Endothelial cell of umbilical vein (primary cell): ENCODE measurements at regions not wholly inside any gene's neighbourhood (a gene's known extent, or its start where the extent isn't known, plus 50 kb on each side); places are given as distances from the start of the nearest gene placed in this dataset.

Experiments
- BruUV-seq: library from RNA; stranded (reverse); fragments of 400-500 nt; replicated peaks from 2 replicates; lab custom pipeline; 2021; lab: Mats Ljungman, UMichigan
- CTCF ChIA-PET: fragments of 300-600, 350-600 bp; sonication (Branson Sonifier 250); formaldehyde crosslinking; loops from one replicate; lab custom pipeline; 2021; ENCODE audit warnings: antibody characterized with exemption, inconsistent platforms; lab: Charles Lee
- POLR2A ChIA-PET: fragments of 300-600, 350-600 bp; sonication (Branson Sonifier 250); formaldehyde crosslinking; loops from one replicate; lab custom pipeline; 2021; ENCODE audit warnings: antibody characterized with exemption, inconsistent platforms; lab: Charles Lee
- DNase-seq: peaks from one replicate; pipeline ENCODE4 v3.0.0-alpha.2; 2011; ENCODE audit warnings: low read depth, low spot score
- FAIRE-seq: peaks from 2 replicates; lab custom pipeline; 2011; peaks lifted over from hg19 to GRCh38; lab: Jason Lieb, UNC
- H2AFZ ChIP-seq: 2 replicates; pipeline ENCODE4 v1.6.0; 2012; ENCODE audit warnings: low read depth, low read length, control low read depth, inconsistent platforms
- H3K27ac ChIP-seq: 2 replicates; pipeline ENCODE4 v1.5.1; 2011; ENCODE audit warnings: low read depth, mild to moderate bottlenecking, control low read depth, low read length, moderate library complexity; ENCODE audit not compliant: insufficient read depth
- H3K27me3 ChIP-seq, 2 experiments: 2 replicates each; pipeline versions ENCODE4 v1.6.0 to v1.6.1; 2011; ENCODE audit warnings: low read length in 2 of 2, mixed read lengths in 1 of 2; ENCODE audit not compliant: control insufficient read depth in 2 of 2, insufficient read depth in 2 of 2
- H3K36me3 ChIP-seq, 2 experiments: 2 replicates in 1 of 2; 3 replicates in 1 of 2; pipeline ENCODE4 v1.5.1; 2011; ENCODE audit warnings: low read length in 2 of 2, mild to moderate bottlenecking in 1 of 2, moderate library complexity in 1 of 2; ENCODE audit not compliant: control insufficient read depth in 2 of 2, insufficient read depth in 2 of 2; ENCODE audit errors: extremely low read depth in 1 of 2
- H3K4me1 ChIP-seq: 3 replicates; pipeline ENCODE4 v1.5.1; 2011; ENCODE audit warnings: mild to moderate bottlenecking, low read length; ENCODE audit not compliant: control insufficient read depth, insufficient read depth; ENCODE audit errors: extremely low read depth
- H3K4me2 ChIP-seq: 2 replicates; pipeline ENCODE4 v1.6.1; 2011; ENCODE audit warnings: low read length, control low read depth, mixed read lengths; ENCODE audit not compliant: insufficient read depth
- H3K4me3 ChIP-seq, 3 experiments: fragments of 200-600 bp in 1 of 3; sonication (generic), shearing (Covaris generic) in 1 of 3; replicated peaks in 1 of 3; 2 replicates each; pipeline ENCODE4 v1.5.1; 2011 to 2016; ENCODE audit warnings: control low read depth in 3 of 3, low read length in 3 of 3, mild to moderate bottlenecking in 2 of 3, inconsistent platforms in 1 of 3, low read depth in 1 of 3, moderate library complexity in 1 of 3; ENCODE audit not compliant: insufficient read depth in 1 of 3
- H3K79me2 ChIP-seq: 2 replicates; pipeline ENCODE4 v1.6.0; 2012; ENCODE audit warnings: low read length, inconsistent platforms; ENCODE audit not compliant: control insufficient read depth, insufficient read depth
- H3K9ac ChIP-seq: replicated peaks from 2 replicates; pipeline ENCODE3; 2011; ENCODE audit warnings: low read length, control low read depth; ENCODE audit not compliant: insufficient read depth; ENCODE audit errors: extremely low read depth
- H3K9me1 ChIP-seq: replicated peaks from 3 replicates; pipeline ENCODE4 v1.6.0; 2011; ENCODE audit warnings: mild to moderate bottlenecking, low read length; ENCODE audit not compliant: control insufficient read depth, insufficient read depth; ENCODE audit errors: extremely low read depth
- H3K9me3 ChIP-seq: replicated peaks from 2 replicates; pipeline ENCODE4 v1.5.1; 2012; ENCODE audit warnings: low read length, inconsistent platforms; ENCODE audit not compliant: control insufficient read depth, insufficient read depth
- H4K20me1 ChIP-seq: replicated peaks from 2 replicates; pipeline ENCODE3; 2011; ENCODE audit warnings: mild to moderate bottlenecking, low read length; ENCODE audit not compliant: control insufficient read depth, insufficient read depth; ENCODE audit errors: extremely low read depth
- EZH2 ChIP-seq: IDR thresholded peaks from 2 replicates; pipeline ENCODE4 v1.6.1; 2012; ENCODE audit warnings: borderline replicate concordance, low read depth, mild to moderate bottlenecking, moderate library complexity, low read length, inconsistent platforms; ENCODE audit not compliant: severe bottlenecking
- FOS ChIP-seq: IDR thresholded peaks from 2 replicates; pipeline ENCODE4 v1.6.1; 2011; ENCODE audit warnings: mild to moderate bottlenecking, low read length, moderate library complexity, borderline replicate concordance; ENCODE audit not compliant: insufficient read depth
- GATA2 ChIP-seq: IDR thresholded peaks from 2 replicates; pipeline ENCODE4 v1.7.0; 2011; ENCODE audit warnings: low read depth, mild to moderate bottlenecking, moderate library complexity, mixed read lengths, low read length; ENCODE audit not compliant: insufficient read length, insufficient read depth
- JUN ChIP-seq: IDR thresholded peaks from 2 replicates; pipeline ENCODE4 v1.6.1; 2011; ENCODE audit warnings: borderline replicate concordance, low read depth; ENCODE audit not compliant: insufficient read length, insufficient read depth
- MYC ChIP-seq: IDR thresholded peaks from one replicate; pipeline ENCODE4 v1.6.1; 2011; ENCODE audit warnings: mild to moderate bottlenecking, low read depth, low read length
- POLR2A ChIP-seq: IDR thresholded peaks from 2 replicates; pipeline ENCODE4 v1.6.1; 2012; ENCODE audit warnings: low read depth, mild to moderate bottlenecking, control low read depth, low read length
- POLR2AphosphoS5 ChIP-seq: IDR thresholded peaks from 2 replicates; pipeline ENCODE4 v1.6.1; 2012; ENCODE audit warnings: low read depth, mild to moderate bottlenecking, control low read depth, low read length, moderate library complexity; ENCODE audit not compliant: insufficient read depth
- dilution Hi-C: fragments of 300-500 bp; cut with MboI; formaldehyde crosslinking; loops from one replicate; pipeline ENCODE4 v1.15.0; 2019; ENCODE audit warnings: low sequenced_read_pairs; ENCODE audit not compliant: extremely low pct_ligation_motif_present
- intact Hi-C: fragments of 100-400 bp; cut with micrococcal nuclease; formaldehyde crosslinking; loops from one replicate; pipeline ENCODE4 v1.10.0; 2022
- TF ChIP-seq, protein P1 (sequence below): IDR thresholded peaks from 2 replicates; pipeline ENCODE4 v1.6.1; 2011; ENCODE audit not compliant: insufficient read depth, insufficient read length
- TF ChIP-seq, protein P2 (sequence below), 2 donors: IDR thresholded peaks; 1 replicate in 1 of 2; 2 replicates in 1 of 2; pipeline ENCODE4 v1.5.1; 2011; ENCODE audit warnings: low read length in 2 of 2, mild to moderate bottlenecking in 2 of 2, moderate library complexity in 2 of 2, control low read depth in 1 of 2, inconsistent platforms in 1 of 2, low read depth in 1 of 2; ENCODE audit not compliant: insufficient read depth in 1 of 2; ENCODE audit errors: extremely low read depth in 1 of 2

DNA sequence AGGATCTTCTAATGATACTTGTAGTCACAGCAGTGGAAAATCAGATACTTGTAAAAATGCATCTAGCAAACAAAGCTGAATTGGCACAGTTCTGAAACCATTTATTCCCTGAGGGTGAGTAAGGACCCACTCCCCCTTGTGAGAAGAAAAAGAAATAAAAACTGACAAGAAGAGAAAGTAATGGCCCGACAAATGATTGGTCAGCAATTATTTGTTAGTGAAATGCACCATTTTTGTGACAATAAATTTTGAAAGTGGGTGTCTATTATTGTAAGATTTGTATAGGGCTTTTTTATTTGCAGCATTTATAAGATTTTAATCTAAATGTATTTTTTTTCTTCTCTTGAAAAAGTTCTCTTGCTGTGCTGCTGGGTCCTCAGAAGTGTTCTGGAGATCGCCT lies 600.8 kb downstream of the STK39 start:
- no peak overlapping the region for H3K4me2 ChIP-seq
- POLR2A ChIA-PET: no interaction called here
- no peak overlapping the region for H3K27ac ChIP-seq
- H4K20me1 ChIP-seq: no peaks in the 10 kb centered on the region
- intact Hi-C loops (no loop called here), dilution Hi-C loops (no loop called here)
- no peaks in the 10 kb centered on the region for H3K4me1 ChIP-seq
- no peaks in the 10 kb centered on the region for H3K27me3 ChIP-seq
- no peak for DNase-seq
- no peak for TF ChIP-seq POLR2AphosphoS5
- TF ChIP-seq, protein P1, sequence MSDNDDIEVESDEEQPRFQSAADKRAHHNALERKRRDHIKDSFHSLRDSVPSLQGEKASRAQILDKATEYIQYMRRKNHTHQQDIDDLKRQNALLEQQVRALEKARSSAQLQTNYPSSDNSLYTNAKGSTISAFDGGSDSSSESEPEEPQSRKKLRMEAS: no peak
- TF ChIP-seq EZH2: no peak
- no peak for TF ChIP-seq MYC
- TF ChIP-seq POLR2A: no peak
- TF ChIP-seq, protein P2, sequence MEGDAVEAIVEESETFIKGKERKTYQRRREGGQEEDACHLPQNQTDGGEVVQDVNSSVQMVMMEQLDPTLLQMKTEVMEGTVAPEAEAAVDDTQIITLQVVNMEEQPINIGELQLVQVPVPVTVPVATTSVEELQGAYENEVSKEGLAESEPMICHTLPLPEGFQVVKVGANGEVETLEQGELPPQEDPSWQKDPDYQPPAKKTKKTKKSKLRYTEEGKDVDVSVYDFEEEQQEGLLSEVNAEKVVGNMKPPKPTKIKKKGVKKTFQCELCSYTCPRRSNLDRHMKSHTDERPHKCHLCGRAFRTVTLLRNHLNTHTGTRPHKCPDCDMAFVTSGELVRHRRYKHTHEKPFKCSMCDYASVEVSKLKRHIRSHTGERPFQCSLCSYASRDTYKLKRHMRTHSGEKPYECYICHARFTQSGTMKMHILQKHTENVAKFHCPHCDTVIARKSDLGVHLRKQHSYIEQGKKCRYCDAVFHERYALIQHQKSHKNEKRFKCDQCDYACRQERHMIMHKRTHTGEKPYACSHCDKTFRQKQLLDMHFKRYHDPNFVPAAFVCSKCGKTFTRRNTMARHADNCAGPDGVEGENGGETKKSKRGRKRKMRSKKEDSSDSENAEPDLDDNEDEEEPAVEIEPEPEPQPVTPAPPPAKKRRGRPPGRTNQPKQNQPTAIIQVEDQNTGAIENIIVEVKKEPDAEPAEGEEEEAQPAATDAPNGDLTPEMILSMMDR (IDR thresholded peaks at IDR 0.05; ENCODE audit: extremely low read depth in 1 of 2, insufficient read depth in 1 of 2, low read depth in 1 of 2, low read length in 2 of 2): no peak
- TF ChIP-seq JUN: no peak
- no peak for TF ChIP-seq FOS
- no peak for TF ChIP-seq GATA2
- H3K9me1 ChIP-seq: no peaks in the 10 kb centered on the region
- no peak overlapping the region for H2AFZ ChIP-seq
- H3K4me3 ChIP-seq: no peak overlapping the region
- H3K9me3 ChIP-seq: no peaks in the 10 kb centered on the region
- no peak for FAIRE-seq
- H3K9ac ChIP-seq: no peak overlapping the region
- CTCF ChIA-PET: no interaction called here
- H3K79me2 ChIP-seq: no peaks in the 10 kb centered on the region
- H3K36me3 ChIP-seq: no peaks in the 10 kb centered on the region
- no TSS peak for BruUV-seq
